Hepatocyte (in vitro differentiated cells): ENCODE measurements at regions not wholly inside any gene's neighbourhood (a gene's known extent, or its start where the extent isn't known, plus 50 kb on each side); places are given as distances from the start of the nearest gene placed in this dataset.

Source experiments
- DNase-seq: peaks from one replicate; pipeline ENCODE4 v3.0.0-alpha.2; 2016; ENCODE audit warnings: low spot score
- H2AFZ ChIP-seq: fragments of 200-600 bp; sonication (generic); 2 replicates; pipeline ENCODE4 v1.6.0; 2016; ENCODE audit warnings: antibody characterized with exemption, mild to moderate bottlenecking
- H3K27ac ChIP-seq: fragments of 200-600 bp; sonication (generic); 2 replicates; pipeline ENCODE4 v1.5.1; 2016; ENCODE audit warnings: mild to moderate bottlenecking
- H3K27me3 ChIP-seq: fragments of 200-600 bp; sonication (generic); 2 replicates; pipeline ENCODE4 v1.6.1; 2016
- H3K36me3 ChIP-seq: fragments of 200-600 bp; sonication (generic); replicated peaks from 2 replicates; pipeline ENCODE4 v1.5.1; 2016; ENCODE audit warnings: low read depth; ENCODE audit not compliant: insufficient read depth
- H3K4me1 ChIP-seq: fragments of 200-600 bp; sonication (generic); 2 replicates; pipeline ENCODE4 v1.5.1; 2016; ENCODE audit warnings: mild to moderate bottlenecking, moderate library complexity; ENCODE audit not compliant: insufficient read depth
- H3K4me2 ChIP-seq: fragments of 200-600 bp; sonication (generic); 2 replicates; pipeline ENCODE4 v1.6.0; 2016
- H3K4me3 ChIP-seq: fragments of 200-600 bp; sonication (generic); 2 replicates; pipeline ENCODE4 v1.5.1; 2016; ENCODE audit warnings: mild to moderate bottlenecking
- H3K79me2 ChIP-seq: fragments of 200-600 bp; sonication (generic); 2 replicates; pipeline ENCODE4 v1.6.0; 2017; ENCODE audit warnings: mild to moderate bottlenecking
- H3K9me2 ChIP-seq: fragments of 200-600 bp; sonication (generic); replicated peaks from 2 replicates; pipeline ENCODE4 v1.6.0; 2017; ENCODE audit warnings: mild to moderate bottlenecking; ENCODE audit not compliant: insufficient read depth
- H3K9me3 ChIP-seq: fragments of 200-600 bp; sonication (generic); 2 replicates; pipeline ENCODE4 v1.5.1; 2016; ENCODE audit warnings: low read depth, mild to moderate bottlenecking
- H4K20me1 ChIP-seq: fragments of 200-600 bp; sonication (generic); 2 replicates; pipeline ENCODE4 v1.6.0; 2016; ENCODE audit warnings: mild to moderate bottlenecking; ENCODE audit not compliant: insufficient read depth, poor library complexity, severe bottlenecking
- CTCF ChIP-seq: fragments of 200-600 bp; sonication (generic); IDR thresholded peaks from 2 replicates; pipeline ENCODE4 v1.5.1; 2016; ENCODE audit warnings: antibody characterized with exemption, mild to moderate bottlenecking; ENCODE audit not compliant: poor library complexity
- EZH2 ChIP-seq: fragments of 200-600 bp; sonication (generic); IDR thresholded peaks from 2 replicates; pipeline ENCODE4 v1.6.1; 2016; ENCODE audit warnings: antibody characterized with exemption, mild to moderate bottlenecking, borderline replicate concordance
- EZH2phosphoT487 ChIP-seq: fragments of 200-600 bp; sonication (generic); IDR thresholded peaks from one replicate; pipeline ENCODE4 v1.6.1; 2018; ENCODE audit warnings: antibody characterized with exemption, mild to moderate bottlenecking, low read depth, moderate library complexity; ENCODE audit not compliant: unreplicated experiment, severe bottlenecking
- WGBS: methylation state at CpG from one replicate; pipeline ENCODE4 v1.1.6; 2016; ENCODE audit warnings: low lambda C conversion rate; ENCODE audit errors: missing lambda C conversion rate; 5-methylcytosine and 5-hydroxymethylcytosine counted together

- Histone ChIP-seq H3K4me3 (no peak overlapping the region), H3K27ac (no peak overlapping the region), H3K9me2 (no peaks in the 10 kb centered on the region), H3K27me3 (no peaks in the 10 kb centered on the region), H2AFZ (no peak overlapping the region), H4K20me1 (no peaks in the 10 kb centered on the region), H3K79me2 (no peaks in the 10 kb centered on the region), H3K4me1 (no peaks in the 10 kb centered on the region), H3K9me3 (no peaks in the 10 kb centered on the region), H3K4me2 (no peak overlapping the region), H3K36me3 (no peaks in the 10 kb centered on the region)
- 75% methylated on average over 12 of the region's 12 CpGs for WGBS
- no peak for DNase-seq
- no peak for TF ChIP-seq EZH2
- TF ChIP-seq CTCF = no peak
- TF ChIP-seq EZH2phosphoT487 = no peak
Observed at GRCh38 chr10:14448197-14448990, 117.7 kb upstream of the FRMD4A start.

- Histone ChIP-seq H3K79me2 (no peaks in the 10 kb centered on the region), H2AFZ (no peak overlapping the region), H3K4me3 (no peak overlapping the region), H3K27ac (no peak overlapping the region), H3K36me3 (no peaks in the 10 kb centered on the region), H3K27me3 (no peaks in the 10 kb centered on the region), H3K9me3 (no peaks in the 10 kb centered on the region), H4K20me1 (no peaks in the 10 kb centered on the region), H3K4me2 (no peak overlapping the region), H3K9me2 (no peaks in the 10 kb centered on the region), H3K4me1 (no peaks in the 10 kb centered on the region)
- WGBS = 80% methylated on average over 10 of the region's 10 CpGs
- TF ChIP-seq EZH2 = no peak
- TF ChIP-seq CTCF = no peak
- DNase-seq = no peak
Observed at GRCh38 chr10:14447094-14447839, 116.5 kb upstream of the FRMD4A start.

- H2AFZ ChIP-seq = no peak overlapping the region
- TF ChIP-seq CTCF = no peak
- TF ChIP-seq EZH2 = no peak
- no peak for TF ChIP-seq EZH2phosphoT487
- no peak overlapping the region for H3K4me2 ChIP-seq
- no peak overlapping the region for H3K27ac ChIP-seq
- H3K9me3 ChIP-seq = no peaks in the 10 kb centered on the region
- DNase-seq = no peak
- H3K79me2 ChIP-seq = no peaks in the 10 kb centered on the region
- no peaks in the 10 kb centered on the region for H3K4me1 ChIP-seq
- no peaks in the 10 kb centered on the region for H3K36me3 ChIP-seq
- no peaks in the 10 kb centered on the region for H4K20me1 ChIP-seq
- H3K4me3 ChIP-seq = no peak overlapping the region
- WGBS = 77% methylated on average over 8 of the region's 8 CpGs
- H3K27me3 ChIP-seq = no peaks in the 10 kb centered on the region
- no peaks in the 10 kb centered on the region for H3K9me2 ChIP-seq
Observed at GRCh38 chr10:14439451-14440259, 108.9 kb upstream of the FRMD4A start.
